Upper lobe of right lung (tissue), 1 donor: ENCODE measurements at regions not wholly inside any gene's neighbourhood (a gene's known extent, or its start where the extent isn't known, plus 50 kb on each side); places are given as distances from the start of the nearest gene placed in this dataset.
A peak's percentile ranks its signal among the peaks of the same experiment; 100 is the strongest.

ENCODE experiments used
- ATAC-seq: fragments of 200-7000 bp; cut with Tn5 transposase; one replicate; pipeline ENCODE4 v1.9.1; 2020; ENCODE audit warnings: mild to moderate bottlenecking, moderate library complexity
- DNase-seq: peaks from one replicate; pipeline ENCODE4 v3.0.0-alpha.2; 2020
- H3K27ac ChIP-seq: fragments of 200-600 bp; one replicate; pipeline ENCODE4 v1.8.0; 2022
- H3K27me3 ChIP-seq: fragments of 200-600 bp; one replicate; pipeline ENCODE4 v1.8.0; 2022; ENCODE audit warnings: mild to moderate bottlenecking
- H3K36me3 ChIP-seq: fragments of 200-600 bp; one replicate; pipeline ENCODE4 v1.8.0; 2022
- H3K4me1 ChIP-seq: fragments of 200-600 bp; one replicate; pipeline ENCODE4 v1.8.0; 2022
- H3K4me3 ChIP-seq: fragments of 200-600 bp; one replicate; pipeline ENCODE4 v1.8.0; 2022; ENCODE audit warnings: mild to moderate bottlenecking
- H3K9me3 ChIP-seq: fragments of 200-600 bp; one replicate; pipeline ENCODE4 v1.8.0; 2022
- CTCF ChIP-seq: fragments of 200-600 bp; IDR thresholded peaks from one replicate; pipeline ENCODE4 v1.8.0; 2022; ENCODE audit warnings: antibody characterized with exemption
- intact Hi-C: fragments of 100-400 bp; cut with DNase I; formaldehyde crosslinking; loops from one replicate; pipeline ENCODE4 v1.11.0; 2022
- donor health status: DM: no; HTN: yes; CAD: no; lungs with severe emphysema.

GRCh38 chr2:42934580-42935186 lies 142.3 kb upstream of the HAAO start:
- DNase-seq (no peak), ATAC-seq (no peak)
- Histone ChIP-seq H3K4me1 (peaks cover 32% of the 10 kb centered on the region), H3K27me3 (no peaks in the 10 kb centered on the region), H3K36me3 (no peaks in the 10 kb centered on the region), H3K27ac (peak overlapping the region; percentile 19), H3K9me3 (no peaks in the 10 kb centered on the region), H3K4me3 (no peak overlapping the region)
- intact Hi-C loops = no loop called here
- TF ChIP-seq CTCF = no peak

- Histone ChIP-seq H3K4me1 (peaks cover 40% of the 10 kb centered on the region), H3K36me3 (no peaks in the 10 kb centered on the region), H3K9me3 (no peaks in the 10 kb centered on the region), H3K27me3 (no peaks in the 10 kb centered on the region), H3K4me3 (no peak overlapping the region), H3K27ac (peak overlapping the region; percentile 19)
- DNase-seq (no peak), ATAC-seq (peak; percentile 20)
- intact Hi-C loops = no loop called here
- TF ChIP-seq CTCF = no peak
Measured at GRCh38 chr2:42933824-42934254, 141.5 kb upstream of the HAAO start.

- ATAC-seq = no peak
- Histone ChIP-seq H3K27me3 (no peaks in the 10 kb centered on the region), H3K27ac (peak overlapping the region; percentile 42), H3K9me3 (no peaks in the 10 kb centered on the region), H3K36me3 (no peaks in the 10 kb centered on the region), H3K4me3 (no peak overlapping the region), H3K4me1 (peaks cover 51% of the 10 kb centered on the region)
- intact Hi-C loops = no loop called here
- TF ChIP-seq CTCF = no peak
- no peak for DNase-seq
Measured at GRCh38 chr2:42932271-42933151, 140.1 kb upstream of the HAAO start.

- ATAC-seq = no peak
- intact Hi-C loops = no loop called here
- Histone ChIP-seq H3K4me3 (no peak overlapping the region), H3K4me1 (peaks cover 57% of the 10 kb centered on the region), H3K27ac (peak overlapping the region; percentile 42), H3K36me3 (no peaks in the 10 kb centered on the region), H3K27me3 (no peaks in the 10 kb centered on the region), H3K9me3 (no peaks in the 10 kb centered on the region)
- TF ChIP-seq CTCF = no peak
- DNase-seq = no peak
Measured at GRCh38 chr2:42931818-42932195, 139.4 kb upstream of the HAAO start.

- peak; percentile 29 for DNase-seq
- peak overlapping the region; percentile 42 for H3K27ac ChIP-seq
- H3K36me3 ChIP-seq = no peaks in the 10 kb centered on the region
- H3K4me3 ChIP-seq = no peak overlapping the region
- no peaks in the 10 kb centered on the region for H3K27me3 ChIP-seq
- TF ChIP-seq CTCF = no peak
- no peak for ATAC-seq
- intact Hi-C loops = no loop called here
- H3K4me1 ChIP-seq = peaks cover 57% of the 10 kb centered on the region
- no peaks in the 10 kb centered on the region for H3K9me3 ChIP-seq
Measured at GRCh38 chr2:42931146-42931817, 138.9 kb upstream of the HAAO start.
